Liver (tissue), 8 donors: ENCODE measurements at regions not wholly inside any gene's neighbourhood (a gene's known extent, or its start where the extent isn't known, plus 50 kb on each side); places are given as distances from the start of the nearest gene placed in this dataset.

Source experiments
- DNase-seq: peaks from one replicate; pipeline ENCODE4 v3.0.0-alpha.2; 2017; ENCODE audit warnings: low spot score
- H3K27ac ChIP-seq, 2 donors: one replicate each; pipeline ENCODE4 v1.7.0; 2013; ENCODE audit warnings: inconsistent platforms in 2 of 2, low read length in 2 of 2, control low read depth in 1 of 2, low read depth in 1 of 2, mild to moderate bottlenecking in 1 of 2
- H3K27me3 ChIP-seq, 4 donors: one replicate each; pipeline versions ENCODE4 v1.6.1 to v1.7.0; 2013; ENCODE audit warnings: low read length in 3 of 4, inconsistent platforms in 1 of 4, mild to moderate bottlenecking in 1 of 4, moderate library complexity in 1 of 4; ENCODE audit not compliant: control insufficient read depth in 4 of 4, insufficient read depth in 4 of 4
- H3K36me3 ChIP-seq, 4 donors: one replicate each; pipeline versions ENCODE4 v1.6.1 to v1.7.0; 2013; ENCODE audit warnings: low read length in 3 of 4, mild to moderate bottlenecking in 3 of 4, low read depth in 1 of 4, moderate library complexity in 1 of 4; ENCODE audit not compliant: control insufficient read depth in 4 of 4, insufficient read depth in 3 of 4
- H3K4me1 ChIP-seq, 4 donors: one replicate each; pipeline versions ENCODE4 v1.6.1 to v1.7.0; 2013; ENCODE audit warnings: low read length in 3 of 4, mild to moderate bottlenecking in 3 of 4, moderate library complexity in 1 of 4; ENCODE audit not compliant: control insufficient read depth in 4 of 4, insufficient read depth in 4 of 4
- H3K4me3 ChIP-seq, 3 donors: one replicate each; pipeline versions ENCODE4 v1.6.1 to v1.7.0; 2013; ENCODE audit warnings: low read length in 3 of 3, control low read depth in 1 of 3, low read depth in 1 of 3, mild to moderate bottlenecking in 1 of 3
- H3K9ac ChIP-seq, 2 donors: one replicate each; pipeline ENCODE4 v1.7.0; 2013; ENCODE audit warnings: low read length in 2 of 2, mild to moderate bottlenecking in 2 of 2, moderate library complexity in 2 of 2, control low read depth in 1 of 2, low read depth in 1 of 2
- H3K9me3 ChIP-seq, 4 donors: one replicate each; pipeline versions ENCODE4 v1.6.1 to v1.7.0; 2013; ENCODE audit warnings: low read length in 3 of 4; ENCODE audit not compliant: control insufficient read depth in 4 of 4
- EGR1 ChIP-seq, 2 donors: IDR thresholded peaks; 2 replicates each; pipeline ENCODE4 v1.6.1; 2016 to 2018; ENCODE audit warnings: antibody characterized with exemption in 2 of 2, low read depth in 2 of 2
- FOXA1 ChIP-seq: IDR thresholded peaks from 2 replicates; pipeline ENCODE4 v1.6.1; 2016; ENCODE audit warnings: antibody characterized with exemption
- FOXA2 ChIP-seq: IDR thresholded peaks from 2 replicates; pipeline ENCODE4 v1.6.1; 2016; ENCODE audit warnings: antibody characterized with exemption
- GABPA ChIP-seq, 2 donors: IDR thresholded peaks in 1 of 2; conservative IDR thresholded peaks in 1 of 2; 2 replicates each; pipeline ENCODE4 v1.6.1; 2016; ENCODE audit warnings: antibody characterized with exemption in 2 of 2, mild to moderate bottlenecking in 1 of 2, moderate library complexity in 1 of 2
- HNF4A ChIP-seq, 2 donors: conservative IDR thresholded peaks; 2 replicates each; pipeline ENCODE4 v1.6.1; 2016; ENCODE audit warnings: antibody characterized with exemption in 2 of 2, mild to moderate bottlenecking in 2 of 2
- HNF4G ChIP-seq: IDR thresholded peaks from 2 replicates; pipeline ENCODE4 v1.6.1; 2016; ENCODE audit warnings: antibody characterized with exemption
- JUND ChIP-seq, 2 donors: IDR thresholded peaks; 2 replicates each; pipeline ENCODE4 v1.6.1; 2016; ENCODE audit warnings: antibody characterized with exemption in 2 of 2
- NR2F2 ChIP-seq: IDR thresholded peaks from 2 replicates; pipeline ENCODE4 v1.6.1; 2016; ENCODE audit warnings: antibody characterized with exemption
- RAD21 ChIP-seq, 2 donors: IDR thresholded peaks; 2 replicates each; pipeline ENCODE4 v1.6.1; 2016; ENCODE audit warnings: antibody characterized with exemption in 2 of 2, mild to moderate bottlenecking in 2 of 2
- REST ChIP-seq: IDR thresholded peaks from 2 replicates; pipeline ENCODE4 v1.6.1; 2016; ENCODE audit warnings: antibody characterized with exemption, mild to moderate bottlenecking
- RXRA ChIP-seq, 2 donors: IDR thresholded peaks; 2 replicates each; pipeline ENCODE4 v1.6.1; 2017 to 2018; ENCODE audit warnings: antibody characterized with exemption in 2 of 2, mild to moderate bottlenecking in 1 of 2
- SP1 ChIP-seq: IDR thresholded peaks from 2 replicates; pipeline ENCODE4 v1.6.1; 2018; ENCODE audit warnings: antibody characterized with exemption, mild to moderate bottlenecking
- TAF1 ChIP-seq: conservative IDR thresholded peaks from 2 replicates; pipeline ENCODE4 v1.6.1; 2016; ENCODE audit warnings: antibody characterized with exemption, mild to moderate bottlenecking
- ZBTB33 ChIP-seq: IDR thresholded peaks from 2 replicates; pipeline ENCODE4 v1.6.1; 2016; ENCODE audit warnings: antibody characterized with exemption
- WGBS: extraction: QIAGEN DNeasy Blood & Tissue Kit; methylation state at CpG from one replicate; pipeline ENCODE4 v1.1.7; 2013; 5-methylcytosine and 5-hydroxymethylcytosine counted together
- TF ChIP-seq, protein P1 (sequence below): fragments of 150-350 bp; IDR thresholded peaks from 2 replicates; pipeline ENCODE4 v1.5.1; 2017; ENCODE audit warnings: improper control_type of control experiment, low read depth, low read length; ENCODE audit not compliant: missing input control
- donor health status: healthy.
- donor health status: healthy.
- donor health status: healthy.
- donor health status: healthy.
- donor health status: healthy.

DNA sequence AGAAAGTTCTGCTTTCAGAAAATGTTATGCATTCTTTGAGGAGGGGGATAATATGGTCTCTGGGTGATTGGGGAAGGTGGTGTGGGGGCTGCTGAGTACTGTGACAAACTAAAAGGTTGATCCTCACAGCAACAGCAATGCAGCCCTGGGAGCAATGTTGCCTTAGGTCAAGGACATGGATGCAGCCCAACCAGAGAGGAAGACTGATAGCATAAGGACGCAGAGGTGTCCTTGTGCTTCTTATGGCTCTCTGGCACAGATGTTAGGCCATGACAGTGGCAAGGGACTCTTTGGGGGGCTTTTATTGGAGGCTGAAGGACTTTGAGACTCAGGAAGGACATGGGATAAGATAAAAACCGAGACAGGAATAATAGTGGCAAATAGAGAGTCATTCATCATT lies 186.2 kb upstream of the PHACTR1 start:
- TF ChIP-seq SP1: no peak
- TF ChIP-seq, protein P1, sequence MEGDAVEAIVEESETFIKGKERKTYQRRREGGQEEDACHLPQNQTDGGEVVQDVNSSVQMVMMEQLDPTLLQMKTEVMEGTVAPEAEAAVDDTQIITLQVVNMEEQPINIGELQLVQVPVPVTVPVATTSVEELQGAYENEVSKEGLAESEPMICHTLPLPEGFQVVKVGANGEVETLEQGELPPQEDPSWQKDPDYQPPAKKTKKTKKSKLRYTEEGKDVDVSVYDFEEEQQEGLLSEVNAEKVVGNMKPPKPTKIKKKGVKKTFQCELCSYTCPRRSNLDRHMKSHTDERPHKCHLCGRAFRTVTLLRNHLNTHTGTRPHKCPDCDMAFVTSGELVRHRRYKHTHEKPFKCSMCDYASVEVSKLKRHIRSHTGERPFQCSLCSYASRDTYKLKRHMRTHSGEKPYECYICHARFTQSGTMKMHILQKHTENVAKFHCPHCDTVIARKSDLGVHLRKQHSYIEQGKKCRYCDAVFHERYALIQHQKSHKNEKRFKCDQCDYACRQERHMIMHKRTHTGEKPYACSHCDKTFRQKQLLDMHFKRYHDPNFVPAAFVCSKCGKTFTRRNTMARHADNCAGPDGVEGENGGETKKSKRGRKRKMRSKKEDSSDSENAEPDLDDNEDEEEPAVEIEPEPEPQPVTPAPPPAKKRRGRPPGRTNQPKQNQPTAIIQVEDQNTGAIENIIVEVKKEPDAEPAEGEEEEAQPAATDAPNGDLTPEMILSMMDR: no peak
- no peak for TF ChIP-seq NR2F2
- no peak for TF ChIP-seq TAF1
- no peak for TF ChIP-seq FOXA2
- TF ChIP-seq RXRA (IDR thresholded peaks at IDR 0.05): no peak
- no peak for TF ChIP-seq FOXA1
- TF ChIP-seq RAD21 (IDR thresholded peaks at IDR 0.05): no peak
- no peak for TF ChIP-seq JUND (IDR thresholded peaks at IDR 0.05)
- no peak for TF ChIP-seq HNF4G
- no peak for TF ChIP-seq GABPA (IDR thresholded peaks at IDR 0.05 in 1 of 2, conservative IDR thresholded peaks at IDR 0.05 in 1 of 2)
- TF ChIP-seq REST: no peak
- TF ChIP-seq HNF4A (conservative IDR thresholded peaks at IDR 0.05): no peak
- peaks cover 0 to 1% (median 0%) of the 10 kb centered on the region in 4 donors for H3K4me1 ChIP-seq
- H3K36me3 ChIP-seq: no peaks in the 10 kb centered on the region
- H3K27me3 ChIP-seq: no peaks in the 10 kb centered on the region
- DNase-seq: no peak
- H3K27ac ChIP-seq: no peak overlapping the region
- H3K4me3 ChIP-seq: no peak overlapping the region
- 78% methylated on average over 2 of the region's 2 CpGs for WGBS
- H3K9ac ChIP-seq: no peak overlapping the region
- H3K9me3 ChIP-seq: no peaks in the 10 kb centered on the region

GRCh38 chr6:12533586-12533985 lies 183.0 kb upstream of the PHACTR1 start:
- Histone ChIP-seq H3K4me1 (peaks cover 2 to 9% (median 3%) of the 10 kb centered on the region in 4 donors), H3K27ac (no peak overlapping the region), H3K27me3 (no peaks in the 10 kb centered on the region), H3K4me3 (no peak overlapping the region), H3K9me3 (no peaks in the 10 kb centered on the region), H3K9ac (no peak overlapping the region), H3K36me3 (no peaks in the 10 kb centered on the region)
- no peak for TF ChIP-seq HNF4G
- TF ChIP-seq ZBTB33: no peak
- no peak for TF ChIP-seq EGR1 (IDR thresholded peaks at IDR 0.05; ENCODE audit: low read depth in 2 of 2)
- TF ChIP-seq RXRA (IDR thresholded peaks at IDR 0.05): no peak
- TF ChIP-seq NR2F2: no peak
- 90% methylated on average over 4 of the region's 4 CpGs for WGBS
- DNase-seq: no peak
